Kidney (tissue), 13 donors: ENCODE measurements at regions not wholly inside any gene's neighbourhood (a gene's known extent, or its start where the extent isn't known, plus 50 kb on each side); places are given as distances from the start of the nearest gene placed in this dataset.

ENCODE experiments used
- DNase-seq, 5 donors: peaks; one replicate each; pipeline ENCODE4 v3.0.0-alpha.2; 2013 to 2020
- FAIRE-seq: peaks from 2 replicates; lab custom pipeline; 2012; peaks lifted over from hg19 to GRCh38; lab: Jason Lieb, UNC
- H3K27ac ChIP-seq, 2 donors: one replicate each; pipeline ENCODE4 v1.7.0; 2013; ENCODE audit warnings: low read depth in 2 of 2, low read length in 2 of 2, inconsistent platforms in 1 of 2
- H3K27me3 ChIP-seq: one replicate; pipeline ENCODE4 v1.7.1; 2013; ENCODE audit warnings: low read length, inconsistent platforms; ENCODE audit not compliant: control insufficient read depth, insufficient read depth
- H3K36me3 ChIP-seq, 3 donors: one replicate each; pipeline versions ENCODE4 v1.7.0 to v1.7.1; 2013; ENCODE audit warnings: low read length in 3 of 3, control low read depth in 1 of 3, inconsistent platforms in 1 of 3; ENCODE audit not compliant: insufficient read depth in 3 of 3, control insufficient read depth in 2 of 3
- H3K4me1 ChIP-seq, 3 donors: one replicate each; pipeline versions ENCODE4 v1.7.0 to v1.7.1; 2013; ENCODE audit warnings: low read length in 3 of 3, inconsistent platforms in 1 of 3, low read depth in 1 of 3; ENCODE audit not compliant: control insufficient read depth in 2 of 3, insufficient read depth in 2 of 3
- H3K4me3 ChIP-seq, 3 donors: one replicate each; pipeline versions ENCODE4 v1.7.0 to v1.8.1; 2013; ENCODE audit warnings: low read length in 3 of 3, control low read depth in 1 of 3, inconsistent platforms in 1 of 3
- H3K9ac ChIP-seq, 3 donors: one replicate each; pipeline versions ENCODE4 v1.7.0 to v1.7.1; 2013; ENCODE audit warnings: low read length in 3 of 3, control low read depth in 1 of 3, inconsistent platforms in 1 of 3
- H3K9me3 ChIP-seq, 3 donors: one replicate each; pipeline versions ENCODE4 v1.7.0 to v1.7.1; 2013; ENCODE audit warnings: low read length in 3 of 3, control low read depth in 1 of 3, inconsistent platforms in 1 of 3; ENCODE audit not compliant: control insufficient read depth in 2 of 3, insufficient read depth in 1 of 3
- CTCF ChIP-seq: IDR thresholded peaks from 3 replicates; pipeline ENCODE4 v1.5.1; 2012; ENCODE audit warnings: mild to moderate bottlenecking, moderate library complexity, borderline replicate concordance; ENCODE audit not compliant: insufficient read depth; ENCODE audit errors: extremely low read depth
- intact Hi-C: fragments of 100-400 bp; cut with DNase I; formaldehyde crosslinking; loops from one replicate; pipeline ENCODE4 v1.11.1; 2022
- donor health status: control.
- donor health status: control.
- donor health status: control.
- donor health status: control.
- donor health status: control.
- donor health status: DM: yes; HTN: yes; CAD: no.
- donor health status: Normal renal cell carcinoma (clear cell type).

- Histone ChIP-seq H3K36me3 (no peaks in the 10 kb centered on the region), H3K27ac (no peak overlapping the region), H3K4me3 (no peak overlapping the region), H3K27me3 (no peaks in the 10 kb centered on the region), H3K9me3 (no peaks in the 10 kb centered on the region), H3K9ac (no peak overlapping the region), H3K4me1 (no peaks in the 10 kb centered on the region)
- DNase-seq, result no peak
- intact Hi-C loops, result no loop called here
- no peak for TF ChIP-seq CTCF
- no peak for FAIRE-seq
Observed at GRCh38 chr7:81549484-81550016, 220.3 kb downstream of the HGF start.

GRCh38 chr7:81534996-81535395, 234.9 kb downstream of the HGF start:
- intact Hi-C loops, result no loop called here
- no peak for TF ChIP-seq CTCF
- no peak for DNase-seq
- Histone ChIP-seq H3K36me3 (no peaks in the 10 kb centered on the region), H3K9ac (no peak overlapping the region), H3K9me3 (no peaks in the 10 kb centered on the region), H3K27me3 (no peaks in the 10 kb centered on the region), H3K4me3 (no peak overlapping the region), H3K27ac (no peak overlapping the region), H3K4me1 (no peaks in the 10 kb centered on the region)
- FAIRE-seq, result no peak

- H3K27me3 ChIP-seq, result no peaks in the 10 kb centered on the region
- no peak overlapping the region for H3K9ac ChIP-seq
- no peak overlapping the region for H3K27ac ChIP-seq
- H3K4me3 ChIP-seq, result no peak overlapping the region
- FAIRE-seq (no peak), DNase-seq (no peak)
- no peaks in the 10 kb centered on the region for H3K4me1 ChIP-seq
- no peaks in the 10 kb centered on the region for H3K36me3 ChIP-seq
- TF ChIP-seq CTCF, result no peak
- no peaks in the 10 kb centered on the region for H3K9me3 ChIP-seq
- intact Hi-C loops, result no loop called here
Observed at GRCh38 chr7:81534446-81534845, 235.4 kb downstream of the HGF start.

- Histone ChIP-seq H3K4me3 (no peak overlapping the region), H3K27me3 (no peaks in the 10 kb centered on the region), H3K36me3 (no peaks in the 10 kb centered on the region), H3K4me1 (no peaks in the 10 kb centered on the region), H3K27ac (no peak overlapping the region), H3K9me3 (no peaks in the 10 kb centered on the region), H3K9ac (no peak overlapping the region)
- no peak for FAIRE-seq
- DNase-seq, result no peak
- intact Hi-C loops, result no loop called here
- TF ChIP-seq CTCF, result no peak
Observed at GRCh38 chr7:81533931-81534330, 235.9 kb downstream of the HGF start.
